Muscle layer of colon (tissue), 2 donors: ENCODE measurements at regions not wholly inside any gene's neighbourhood (a gene's known extent, or its start where the extent isn't known, plus 50 kb on each side); places are given as distances from the start of the nearest gene placed in this dataset.

Experiments used
- H3K27ac ChIP-seq: one replicate; pipeline ENCODE4 v1.7.0; 2013; ENCODE audit warnings: low read depth, mild to moderate bottlenecking, low read length, moderate library complexity
- H3K27me3 ChIP-seq, 2 donors: one replicate each; pipeline ENCODE4 v1.7.0; 2013; ENCODE audit warnings: low read length in 2 of 2, mild to moderate bottlenecking in 2 of 2; ENCODE audit not compliant: insufficient read depth in 2 of 2, control insufficient read depth in 1 of 2
- H3K36me3 ChIP-seq: one replicate; pipeline ENCODE4 v1.7.0; 2013; ENCODE audit warnings: mild to moderate bottlenecking, low read length; ENCODE audit not compliant: insufficient read depth
- H3K4me1 ChIP-seq: one replicate; pipeline ENCODE4 v1.7.0; 2013; ENCODE audit warnings: mild to moderate bottlenecking, low read length; ENCODE audit not compliant: insufficient read depth
- H3K4me3 ChIP-seq, 2 donors: one replicate each; pipeline ENCODE4 v1.7.0; 2013; ENCODE audit warnings: low read length in 2 of 2, low read depth in 1 of 2, mild to moderate bottlenecking in 1 of 2, moderate library complexity in 1 of 2
- H3K9ac ChIP-seq: one replicate; pipeline ENCODE4 v1.7.0; 2013; ENCODE audit warnings: low read length
- H3K9me3 ChIP-seq: one replicate; pipeline ENCODE4 v1.7.0; 2013; ENCODE audit warnings: mild to moderate bottlenecking, low read length
- donor health status: abdominal sarcoma.
- donor health status: Adenocarcinoma of cecum.

- H3K4me1 ChIP-seq = no peaks in the 10 kb centered on the region
- no peak overlapping the region for H3K4me3 ChIP-seq
- no peaks in the 10 kb centered on the region for H3K27me3 ChIP-seq
- H3K27ac ChIP-seq = no peak overlapping the region
- H3K9me3 ChIP-seq = no peaks in the 10 kb centered on the region
- no peak overlapping the region for H3K9ac ChIP-seq
- H3K36me3 ChIP-seq = no peaks in the 10 kb centered on the region
Measured at GRCh38 chr20:22814471-22815205, 220.5 kb upstream of the SSTR4 start.

- Histone ChIP-seq H3K27ac (no peak overlapping the region), H3K4me3 (no peak overlapping the region), H3K36me3 (no peaks in the 10 kb centered on the region), H3K9me3 (no peaks in the 10 kb centered on the region), H3K27me3 (no peaks in the 10 kb centered on the region), H3K9ac (no peak overlapping the region), H3K4me1 (no peaks in the 10 kb centered on the region)
Measured at GRCh38 chr20:22815206-22815551, 219.9 kb upstream of the SSTR4 start.

GRCh38 chr20:22815603-22816315, 219.4 kb upstream of the SSTR4 start:
- Histone ChIP-seq H3K4me3 (no peak overlapping the region), H3K27ac (no peak overlapping the region)

GRCh38 chr20:22818636-22819035, 216.5 kb upstream of the SSTR4 start:
- Histone ChIP-seq H3K9ac (no peak overlapping the region), H3K4me3 (no peak overlapping the region), H3K9me3 (no peaks in the 10 kb centered on the region), H3K27me3 (no peaks in the 10 kb centered on the region), H3K36me3 (no peaks in the 10 kb centered on the region), H3K4me1 (no peaks in the 10 kb centered on the region), H3K27ac (no peak overlapping the region)

More at GRCh38 chr20:22815603-22816315, 219.4 kb upstream of the SSTR4 start:
- Histone ChIP-seq H3K9me3 (no peaks in the 10 kb centered on the region), H3K9ac (no peak overlapping the region), H3K4me1 (no peaks in the 10 kb centered on the region), H3K27me3 (no peaks in the 10 kb centered on the region), H3K36me3 (no peaks in the 10 kb centered on the region)

GRCh38 chr20:22819112-22819511, 216.0 kb upstream of the SSTR4 start:
- H3K9me3 ChIP-seq = no peaks in the 10 kb centered on the region
- H3K4me1 ChIP-seq = no peaks in the 10 kb centered on the region
- no peaks in the 10 kb centered on the region for H3K36me3 ChIP-seq
- no peak overlapping the region for H3K4me3 ChIP-seq
- H3K27ac ChIP-seq = no peak overlapping the region
- H3K27me3 ChIP-seq = no peaks in the 10 kb centered on the region
- no peak overlapping the region for H3K9ac ChIP-seq

- Histone ChIP-seq H3K27ac (no peak overlapping the region), H3K9ac (no peak overlapping the region)
Measured at GRCh38 chr20:22819784-22820183, 215.3 kb upstream of the SSTR4 start.

GRCh38 chr20:22821081-22821727, 213.9 kb upstream of the SSTR4 start:
- no peak overlapping the region for H3K27ac ChIP-seq
- H3K36me3 ChIP-seq = no peaks in the 10 kb centered on the region
- no peaks in the 10 kb centered on the region for H3K27me3 ChIP-seq
- H3K9me3 ChIP-seq = no peaks in the 10 kb centered on the region
- H3K4me1 ChIP-seq = no peaks in the 10 kb centered on the region
- H3K4me3 ChIP-seq = no peak overlapping the region
- H3K9ac ChIP-seq = no peak overlapping the region

More at GRCh38 chr20:22819784-22820183, 215.3 kb upstream of the SSTR4 start:
- H3K9me3 ChIP-seq = no peaks in the 10 kb centered on the region
- H3K4me3 ChIP-seq = no peak overlapping the region
- no peaks in the 10 kb centered on the region for H3K4me1 ChIP-seq
- no peaks in the 10 kb centered on the region for H3K36me3 ChIP-seq
- no peaks in the 10 kb centered on the region for H3K27me3 ChIP-seq

- no peaks in the 10 kb centered on the region for H3K9me3 ChIP-seq
- H3K36me3 ChIP-seq = no peaks in the 10 kb centered on the region
- no peaks in the 10 kb centered on the region for H3K4me1 ChIP-seq
- no peaks in the 10 kb centered on the region for H3K27me3 ChIP-seq
- H3K9ac ChIP-seq = no peak overlapping the region
- no peak overlapping the region for H3K27ac ChIP-seq
- no peak overlapping the region for H3K4me3 ChIP-seq
Measured at GRCh38 chr20:22821796-22822195, 213.3 kb upstream of the SSTR4 start.

GRCh38 chr20:22823119-22823518, 212.0 kb upstream of the SSTR4 start:
- no peaks in the 10 kb centered on the region for H3K27me3 ChIP-seq
- no peak overlapping the region for H3K27ac ChIP-seq
- no peaks in the 10 kb centered on the region for H3K4me1 ChIP-seq
- no peak overlapping the region for H3K4me3 ChIP-seq
- H3K9me3 ChIP-seq = no peaks in the 10 kb centered on the region
- H3K36me3 ChIP-seq = no peaks in the 10 kb centered on the region
- H3K9ac ChIP-seq = no peak overlapping the region

GRCh38 chr20:22824077-22824476, 211.0 kb upstream of the SSTR4 start:
- Histone ChIP-seq H3K36me3 (no peaks in the 10 kb centered on the region), H3K9me3 (no peaks in the 10 kb centered on the region), H3K27me3 (no peaks in the 10 kb centered on the region), H3K4me1 (no peaks in the 10 kb centered on the region), H3K4me3 (no peak overlapping the region), H3K9ac (no peak overlapping the region), H3K27ac (no peak overlapping the region)

GRCh38 chr20:22825076-22825475, 210.0 kb upstream of the SSTR4 start:
- Histone ChIP-seq H3K27ac (no peak overlapping the region), H3K9ac (no peak overlapping the region), H3K4me3 (no peak overlapping the region), H3K4me1 (no peaks in the 10 kb centered on the region), H3K27me3 (no peaks in the 10 kb centered on the region), H3K36me3 (no peaks in the 10 kb centered on the region), H3K9me3 (no peaks in the 10 kb centered on the region)
